ENCODE measurements at regions not wholly inside any gene's neighbourhood (a gene's known extent, or its start where the extent isn't known, plus 50 kb on each side); places are given as distances from the start of the nearest gene placed in this dataset.

GRCh38 chr3:13199006-13199776 lies 126.0 kb upstream of the IQSEC1 start:
- TF ChIP-seq CTCF (IDR thresholded peaks at IDR 0.05; ENCODE audit: low read depth, low read length) (no peak), EZH2phosphoT487 (IDR thresholded peaks at IDR 0.05; ENCODE audit: low read depth) (no peak)
